IMR-90 (cell line): ENCODE measurements at regions not wholly inside any gene's neighbourhood (a gene's known extent, or its start where the extent isn't known, plus 50 kb on each side); places are given as distances from the start of the nearest gene placed in this dataset.

Experiments used
- ATAC-seq: fragments of 200-7000 bp; cut with Tn5 transposase; 2 replicates; pipeline ENCODE4 v1.9.1; 2020; ENCODE audit warnings: low read depth, mild to moderate bottlenecking, moderate library complexity
- BruUV-seq: library from RNA; stranded (reverse); fragments of 400-500 nt; replicated peaks from 2 replicates; lab custom pipeline; 2021; lab: Mats Ljungman, UMichigan
- CTCF ChIA-PET: fragments of 300-600 bp; formaldehyde crosslinking; extraction: SDS; loops from one replicate; lab custom pipeline; 2021; ENCODE audit warnings: antibody characterized with exemption; lab: Yijun Ruan, JAX
- POLR2A ChIA-PET: fragments of 300-600 bp; sonication (Branson Sonifier 250); formaldehyde crosslinking; loops from one replicate; lab custom pipeline; 2022; ENCODE audit warnings: antibody characterized with exemption; ENCODE audit not compliant: unreplicated experiment; lab: Charles Lee
- DNase-seq: peaks from one replicate; pipeline ENCODE4 v3.0.0; 2013
- H2AFZ ChIP-seq: replicated peaks from 2 replicates; pipeline ENCODE3; 2013; ENCODE audit warnings: low read length, mild to moderate bottlenecking; ENCODE audit not compliant: poor library complexity
- H2AK5ac ChIP-seq: 2 replicates; pipeline ENCODE4 v1.6.1; 2013; ENCODE audit warnings: low read depth, low read length, inconsistent platforms
- H2AK9ac ChIP-seq: replicated peaks from 2 replicates; pipeline ENCODE3; 2013; ENCODE audit warnings: mild to moderate bottlenecking, low read depth, low read length, moderate library complexity; ENCODE audit not compliant: poor library complexity
- H2BK120ac ChIP-seq: 2 replicates; pipeline ENCODE4 v1.6.1; 2013; ENCODE audit warnings: low read depth, low read length, inconsistent platforms
- H2BK15ac ChIP-seq: 3 replicates; pipeline ENCODE4 v1.6.1; 2013; ENCODE audit warnings: low read depth, low read length, inconsistent platforms
- H2BK20ac ChIP-seq: 2 replicates; pipeline ENCODE4 v1.6.1; 2013; ENCODE audit warnings: low read depth, mild to moderate bottlenecking, inconsistent platforms, low read length, moderate library complexity
- H2BK5ac ChIP-seq: 2 replicates; pipeline ENCODE4 v1.6.1; 2013; ENCODE audit warnings: mild to moderate bottlenecking, low read depth, low read length, inconsistent platforms; ENCODE audit not compliant: poor library complexity, severe bottlenecking
- H3K14ac ChIP-seq: replicated peaks from 2 replicates; pipeline ENCODE4 v1.6.1; 2013; ENCODE audit warnings: low read depth, low read length, inconsistent platforms
- H3K18ac ChIP-seq: 2 replicates; pipeline ENCODE4 v1.6.1; 2013; ENCODE audit warnings: low read depth, low read length, control low read depth
- H3K23ac ChIP-seq: 2 replicates; pipeline ENCODE4 v1.6.1; 2013; ENCODE audit warnings: low read depth, low read length, inconsistent platforms
- H3K27ac ChIP-seq: 2 replicates; pipeline ENCODE4 v1.5.1; 2013; ENCODE audit warnings: mild to moderate bottlenecking, control low read depth, low read length; ENCODE audit not compliant: insufficient read depth
- H3K27me3 ChIP-seq: 2 replicates; pipeline ENCODE4 v1.6.1; 2013; ENCODE audit warnings: low read length; ENCODE audit not compliant: control insufficient read depth, insufficient read depth
- H3K36me3 ChIP-seq: 2 replicates; pipeline ENCODE4 v1.6.1; 2013; ENCODE audit warnings: low read length, mixed read lengths; ENCODE audit not compliant: control insufficient read depth, insufficient read depth
- H3K4ac ChIP-seq: 2 replicates; pipeline ENCODE4 v1.6.1; 2013; ENCODE audit warnings: low read depth, low read length, inconsistent platforms
- H3K4me1 ChIP-seq: 2 replicates; pipeline ENCODE4 v1.6.1; 2013; ENCODE audit warnings: low read length, mixed read lengths; ENCODE audit not compliant: control insufficient read depth, insufficient read depth
- H3K4me2 ChIP-seq: 2 replicates; pipeline ENCODE4 v1.6.1; 2013; ENCODE audit warnings: low read depth, mild to moderate bottlenecking, control low read depth, low read length, moderate library complexity
- H3K4me3 ChIP-seq: 2 replicates; pipeline ENCODE4 v1.5.1; 2013; ENCODE audit warnings: low read depth, mild to moderate bottlenecking, control low read depth, low read length, moderate library complexity; ENCODE audit not compliant: insufficient read depth
- H3K56ac ChIP-seq: 2 replicates; pipeline ENCODE4 v1.6.1; 2013; ENCODE audit warnings: low read length, inconsistent platforms; ENCODE audit not compliant: insufficient read depth; ENCODE audit errors: extremely low read depth
- H3K79me1 ChIP-seq, 2 experiments: 2 replicates each; pipeline ENCODE4 v1.6.1; 2013; ENCODE audit warnings: low read length in 2 of 2, inconsistent platforms in 1 of 2, low read depth in 1 of 2
- H3K9ac ChIP-seq: 2 replicates; pipeline ENCODE4 v1.6.1; 2013; ENCODE audit warnings: low read depth, low read length, control low read depth
- H3K9me1 ChIP-seq: 2 replicates; pipeline ENCODE4 v1.6.1; 2013; ENCODE audit warnings: low read length, inconsistent platforms; ENCODE audit not compliant: insufficient read depth
- H3K9me3 ChIP-seq: 2 replicates; pipeline ENCODE4 v1.6.1; 2013; ENCODE audit warnings: low read length; ENCODE audit not compliant: control insufficient read depth, insufficient read depth
- H4K20me1 ChIP-seq: 2 replicates; pipeline ENCODE4 v1.6.1; 2013; ENCODE audit warnings: low read length, inconsistent platforms; ENCODE audit not compliant: insufficient read depth
- H4K5ac ChIP-seq: 2 replicates; pipeline ENCODE4 v1.6.1; 2013; ENCODE audit warnings: mild to moderate bottlenecking, low read depth, low read length, control low read depth
- H4K8ac ChIP-seq, 2 experiments: 2 replicates each; pipeline ENCODE4 v1.6.1; 2013; ENCODE audit warnings: low read depth in 2 of 2, low read length in 2 of 2, control low read depth in 1 of 2, inconsistent platforms in 1 of 2
- H4K91ac ChIP-seq: 2 replicates; pipeline ENCODE4 v1.6.1; 2013; ENCODE audit warnings: low read depth, low read length, inconsistent platforms; ENCODE audit not compliant: insufficient read depth
- CEBPB ChIP-seq: IDR thresholded peaks from 2 replicates; pipeline ENCODE4 v1.6.1; 2012; ENCODE audit warnings: low read depth, low read length, improper control_type of control experiment
- CHD1 ChIP-seq: IDR thresholded peaks from 2 replicates; pipeline ENCODE4 v1.6.1; 2012; ENCODE audit warnings: low read depth, low read length, improper control_type of control experiment
- FOS ChIP-seq: fragments of 150-350 bp; IDR thresholded peaks from 2 replicates; pipeline ENCODE4 v1.6.1; 2016; ENCODE audit warnings: low read depth, low read length
- MAZ ChIP-seq: IDR thresholded peaks from 2 replicates; pipeline ENCODE4 v1.6.1; 2012; ENCODE audit warnings: low read depth, mild to moderate bottlenecking, low read length, improper control_type of control experiment, moderate library complexity, borderline replicate concordance
- MXI1 ChIP-seq: IDR thresholded peaks from 2 replicates; pipeline ENCODE4 v1.6.1; 2012; ENCODE audit warnings: low read depth, mild to moderate bottlenecking, low read length, moderate library complexity, borderline replicate concordance
- RAD21 ChIP-seq: IDR thresholded peaks from 2 replicates; pipeline ENCODE4 v1.6.1; 2012; ENCODE audit warnings: low read length, improper control_type of control experiment
- SMC3 ChIP-seq: fragments of 150-350 bp; IDR thresholded peaks from 2 replicates; pipeline ENCODE4 v1.6.1; 2016; ENCODE audit warnings: low read depth, mild to moderate bottlenecking, antibody characterized with exemption, low read length, moderate library complexity
- WGBS, 2 experiments: methylation state at CpG; one replicate each; pipeline versions ENCODE4 v1.1.5 to v1.1.7; 2013; ENCODE audit warnings: missing lambda C conversion rate in 2 of 2; ENCODE audit not compliant: insufficient read length in 1 of 2; ENCODE audit errors: extremely low coverage in 2 of 2; 5-methylcytosine and 5-hydroxymethylcytosine counted together
- dilution Hi-C: fragments of 300-500 bp; cut with HindIII; formaldehyde crosslinking; loops from one replicate; pipeline ENCODE4 v1.14.3; 2018; ENCODE audit warnings: low sequenced_read_pairs; ENCODE audit not compliant: unreplicated experiment
- in situ Hi-C: fragments of 300-500 bp; cut with MboI; formaldehyde crosslinking; loops from 3 replicates; pipeline ENCODE4 v1.14.3; 2019; ENCODE audit warnings: low sequenced_read_pairs, inconsistent platforms, mixed read lengths
- intact Hi-C: fragments of 100-400 bp; cut with micrococcal nuclease; formaldehyde crosslinking; loops from 2 replicates; pipeline ENCODE4 v1.10.0; 2022
- TF ChIP-seq, protein P1 (sequence below): conservative IDR thresholded peaks from 2 replicates; pipeline ENCODE4 v1.5.1; 2012; ENCODE audit warnings: mild to moderate bottlenecking, low read depth, low read length, improper control_type of control experiment
- TF ChIP-seq, protein P2 (sequence below): fragments of 150-350 bp; IDR thresholded peaks from 2 replicates; pipeline ENCODE4 v1.6.1; 2016; ENCODE audit warnings: low read depth, mild to moderate bottlenecking, low read length, moderate library complexity, borderline replicate concordance

DNA sequence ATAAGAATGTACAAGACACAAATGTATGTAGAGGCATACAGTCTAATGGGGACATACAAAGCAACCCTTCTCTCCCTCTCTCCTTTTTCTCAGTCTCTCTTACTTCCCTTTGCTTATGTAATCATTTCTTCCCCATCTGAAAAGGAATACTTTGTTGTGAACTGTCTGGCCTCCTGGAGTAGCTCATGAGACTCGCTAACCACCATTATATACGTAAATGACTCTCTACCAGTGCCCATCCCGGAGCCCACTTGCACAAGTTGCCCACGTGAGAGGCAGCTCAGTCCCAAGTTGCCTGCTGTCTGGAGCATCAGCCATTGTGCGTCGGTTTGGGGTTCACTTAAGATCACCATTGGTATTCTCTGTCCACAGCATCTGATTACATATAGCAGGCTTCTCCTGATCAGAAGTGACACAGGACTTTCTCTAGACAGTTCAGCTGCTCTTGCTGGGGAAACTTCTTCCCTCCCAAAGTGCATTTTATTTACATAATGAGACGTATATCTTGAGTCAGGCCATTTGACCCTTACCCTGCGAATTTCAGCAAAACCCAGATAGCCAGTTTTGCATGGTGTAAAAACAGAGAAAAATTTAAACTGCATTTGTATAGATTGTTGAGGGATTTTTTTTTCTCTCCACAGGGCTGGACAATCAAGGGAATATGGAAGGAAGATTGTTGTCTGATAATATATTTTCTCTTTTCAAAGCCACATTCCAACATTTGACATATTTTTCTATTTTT is 220.7 kb upstream of the EGLN3 start:
- intact Hi-C loops (no loop called here), in situ Hi-C loops (no loop called here), dilution Hi-C loops (no loop called here)
- Histone ChIP-seq H3K18ac (no peak overlapping the region), H2BK120ac (no peak overlapping the region), H3K14ac (no peak overlapping the region), H3K36me3 (no peaks in the 10 kb centered on the region), H2AFZ (no peak overlapping the region), H3K23ac (no peak overlapping the region), H2BK20ac (no peak overlapping the region), H3K79me1 (no peaks in the 10 kb centered on the region), H3K27me3 (no peaks in the 10 kb centered on the region), H3K9me1 (no peaks in the 10 kb centered on the region), H2AK9ac (no peak overlapping the region), H4K20me1 (no peaks in the 10 kb centered on the region), H4K8ac (no peak overlapping the region), H3K27ac (no peak overlapping the region), H3K4me2 (no peak overlapping the region), H4K91ac (no peak overlapping the region), H2AK5ac (no peak overlapping the region), H3K9me3 (no peaks in the 10 kb centered on the region), H3K56ac (no peak overlapping the region), H3K9ac (no peak overlapping the region), H3K4me1 (no peaks in the 10 kb centered on the region), H3K4ac (no peak overlapping the region), H4K5ac (no peak overlapping the region), H2BK15ac (no peak overlapping the region), H2BK5ac (no peak overlapping the region), H3K4me3 (no peak overlapping the region)
- TF ChIP-seq CHD1 = no peak
- TF ChIP-seq, protein P1, sequence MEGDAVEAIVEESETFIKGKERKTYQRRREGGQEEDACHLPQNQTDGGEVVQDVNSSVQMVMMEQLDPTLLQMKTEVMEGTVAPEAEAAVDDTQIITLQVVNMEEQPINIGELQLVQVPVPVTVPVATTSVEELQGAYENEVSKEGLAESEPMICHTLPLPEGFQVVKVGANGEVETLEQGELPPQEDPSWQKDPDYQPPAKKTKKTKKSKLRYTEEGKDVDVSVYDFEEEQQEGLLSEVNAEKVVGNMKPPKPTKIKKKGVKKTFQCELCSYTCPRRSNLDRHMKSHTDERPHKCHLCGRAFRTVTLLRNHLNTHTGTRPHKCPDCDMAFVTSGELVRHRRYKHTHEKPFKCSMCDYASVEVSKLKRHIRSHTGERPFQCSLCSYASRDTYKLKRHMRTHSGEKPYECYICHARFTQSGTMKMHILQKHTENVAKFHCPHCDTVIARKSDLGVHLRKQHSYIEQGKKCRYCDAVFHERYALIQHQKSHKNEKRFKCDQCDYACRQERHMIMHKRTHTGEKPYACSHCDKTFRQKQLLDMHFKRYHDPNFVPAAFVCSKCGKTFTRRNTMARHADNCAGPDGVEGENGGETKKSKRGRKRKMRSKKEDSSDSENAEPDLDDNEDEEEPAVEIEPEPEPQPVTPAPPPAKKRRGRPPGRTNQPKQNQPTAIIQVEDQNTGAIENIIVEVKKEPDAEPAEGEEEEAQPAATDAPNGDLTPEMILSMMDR = no peak
- TF ChIP-seq SMC3 = no peak
- TF ChIP-seq CEBPB = no peak
- no peak for TF ChIP-seq FOS
- TF ChIP-seq RAD21 = no peak
- no peak for TF ChIP-seq MAZ
- TF ChIP-seq, protein P2, sequence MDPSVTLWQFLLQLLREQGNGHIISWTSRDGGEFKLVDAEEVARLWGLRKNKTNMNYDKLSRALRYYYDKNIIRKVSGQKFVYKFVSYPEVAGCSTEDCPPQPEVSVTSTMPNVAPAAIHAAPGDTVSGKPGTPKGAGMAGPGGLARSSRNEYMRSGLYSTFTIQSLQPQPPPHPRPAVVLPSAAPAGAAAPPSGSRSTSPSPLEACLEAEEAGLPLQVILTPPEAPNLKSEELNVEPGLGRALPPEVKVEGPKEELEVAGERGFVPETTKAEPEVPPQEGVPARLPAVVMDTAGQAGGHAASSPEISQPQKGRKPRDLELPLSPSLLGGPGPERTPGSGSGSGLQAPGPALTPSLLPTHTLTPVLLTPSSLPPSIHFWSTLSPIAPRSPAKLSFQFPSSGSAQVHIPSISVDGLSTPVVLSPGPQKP = no peak
- TF ChIP-seq MXI1 = no peak
- ATAC-seq (no peak), DNase-seq (no peak)
- WGBS, 2 experiments = 28% methylated on average over 6 of the region's 8 CpGs; no CpG with 5 or more reads in 1 of the 2 experiments
- no TSS peak for BruUV-seq
- ChIA-PET POLR2A (no interaction called here), CTCF (no interaction called here)
